Astrocyte of the cerebellum (primary cell): ENCODE measurements at regions not wholly inside any gene's neighbourhood (a gene's known extent, or its start where the extent isn't known, plus 50 kb on each side); places are given as distances from the start of the nearest gene placed in this dataset.
"Not testable (repeated sequence)": the region's sequence is repeated elsewhere in the genome, so short reads cannot be mapped to it uniquely, and the experiment has no call there.

ENCODE experiments used
- DNase-seq: peaks from one replicate; pipeline ENCODE4 v3.0.0-alpha.2; 2011; ENCODE audit warnings: low read depth
- H3K4me3 ChIP-seq: 2 replicates; pipeline ENCODE4 v1.5.1; 2011; ENCODE audit warnings: mild to moderate bottlenecking, low read depth, low read length, moderate library complexity
- CTCF ChIP-seq: IDR thresholded peaks from 2 replicates; pipeline ENCODE4 v1.5.1; 2012; ENCODE audit warnings: low read length, low read depth, moderate library complexity, mild to moderate bottlenecking; ENCODE audit errors: missing control alignments
- in situ Hi-C: cut with HindIII; loops from 2 replicates; pipeline ENCODE4 v1.10.0; 2017; ENCODE audit warnings: low sequenced_read_pairs

- DNase-seq, result no peak
- H3K4me3 ChIP-seq, result no peak overlapping the region
- no peak for TF ChIP-seq CTCF
- in situ Hi-C loops, result no loop called here
Observed at GRCh38 chr2:53511549-53511948, 256.1 kb upstream of the CHAC2 start.

GRCh38 chr2:53510401-53510800, 257.2 kb upstream of the CHAC2 start:
- in situ Hi-C loops, result no loop called here
- H3K4me3 ChIP-seq, result no peak overlapping the region
- TF ChIP-seq CTCF, result no peak
- DNase-seq, result no peak

- no peak for DNase-seq
- no peak for TF ChIP-seq CTCF
- H3K4me3 ChIP-seq, result no peak overlapping the region
- in situ Hi-C loops, result no loop called here
Observed at GRCh38 chr2:53509831-53510388, 257.7 kb upstream of the CHAC2 start.

GRCh38 chr2:53508667-53509066, 258.9 kb upstream of the CHAC2 start:
- in situ Hi-C loops, result no loop called here
- H3K4me3 ChIP-seq, result no peak overlapping the region
- DNase-seq, result no peak
- TF ChIP-seq CTCF, result no peak

- in situ Hi-C loops, H3K4me3 ChIP-seq, DNase-seq: not testable (repeated sequence)
Observed at GRCh38 chr2:53507070-53507469, 260.5 kb upstream of the CHAC2 start.

- in situ Hi-C loops, result no loop called here
- H3K4me3 ChIP-seq, result no peak overlapping the region
- no peak for DNase-seq
- TF ChIP-seq CTCF, result no peak
Observed at GRCh38 chr2:53505826-53506225, 261.8 kb upstream of the CHAC2 start.

GRCh38 chr2:53504507-53504906, 263.1 kb upstream of the CHAC2 start:
- in situ Hi-C loops, result no loop called here
- no peak for TF ChIP-seq CTCF
- no peak for DNase-seq
- no peak overlapping the region for H3K4me3 ChIP-seq
